Memory B cell (primary cell): ENCODE measurements at regions not wholly inside any gene's neighbourhood (a gene's known extent, or its start where the extent isn't known, plus 50 kb on each side); places are given as distances from the start of the nearest gene placed in this dataset.

Experiments
- ATAC-seq: fragments of 150-1000 bp; cut with Tn5 transposase; 2 replicates; pipeline ENCODE4 v1.10.0; 2021; ENCODE audit warnings: low read depth, mild to moderate bottlenecking, moderate library complexity
- DNase-seq, 2 donors: peaks; one replicate each; pipeline ENCODE4 v3.0.0; 2022; ENCODE audit warnings: low spot score in 2 of 2
- H3K27ac Mint-ChIP-seq: one replicate; pipeline ENCODE4 v1.8.0; 2022; ENCODE audit warnings: mild to moderate bottlenecking, moderate library complexity, mixed read lengths
- H3K27me3 Mint-ChIP-seq: one replicate; pipeline ENCODE4 v1.8.0; 2022; ENCODE audit warnings: mixed read lengths
- H3K36me3 Mint-ChIP-seq: one replicate; pipeline ENCODE4 v1.8.0; 2022; ENCODE audit warnings: mild to moderate bottlenecking, mixed read lengths
- H3K4me1 Mint-ChIP-seq: one replicate; pipeline ENCODE4 v1.8.0; 2022; ENCODE audit warnings: mixed read lengths
- H3K4me3 Mint-ChIP-seq: one replicate; pipeline ENCODE4 v1.8.0; 2022; ENCODE audit warnings: mild to moderate bottlenecking, moderate library complexity, mixed read lengths
- H3K9me3 Mint-ChIP-seq: one replicate; pipeline ENCODE4 v1.8.0; 2022; ENCODE audit warnings: mixed read lengths

DNA sequence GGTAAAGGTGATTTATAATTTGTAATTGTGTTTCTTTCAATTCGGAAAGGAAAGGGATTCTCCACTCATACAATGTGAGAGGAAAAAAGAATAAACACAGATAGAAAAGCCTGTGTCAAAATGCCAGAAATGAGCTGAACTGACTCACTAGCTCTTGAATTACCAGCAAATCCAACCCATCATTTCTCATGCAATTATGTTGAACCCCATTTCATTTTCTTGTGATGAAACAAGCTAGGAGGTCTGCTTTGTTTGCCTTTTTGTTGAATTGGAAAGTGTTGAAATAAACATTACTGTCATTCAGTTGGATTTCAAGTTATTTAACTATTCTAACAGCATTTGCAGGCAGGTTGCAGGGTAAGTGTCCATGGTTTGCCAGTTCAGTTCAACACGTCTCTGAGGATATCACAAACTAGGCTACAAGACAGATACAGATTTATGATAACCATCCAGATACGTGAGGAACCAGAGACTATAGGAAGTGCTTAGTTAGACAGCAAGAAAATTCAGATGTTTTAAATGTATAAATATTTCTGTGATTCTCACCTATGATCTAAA, 547.2 kb downstream of the MAT2B start:
- no peaks in the 10 kb centered on the region for H3K9me3 Mint-ChIP-seq
- no peak for ATAC-seq

DNA sequence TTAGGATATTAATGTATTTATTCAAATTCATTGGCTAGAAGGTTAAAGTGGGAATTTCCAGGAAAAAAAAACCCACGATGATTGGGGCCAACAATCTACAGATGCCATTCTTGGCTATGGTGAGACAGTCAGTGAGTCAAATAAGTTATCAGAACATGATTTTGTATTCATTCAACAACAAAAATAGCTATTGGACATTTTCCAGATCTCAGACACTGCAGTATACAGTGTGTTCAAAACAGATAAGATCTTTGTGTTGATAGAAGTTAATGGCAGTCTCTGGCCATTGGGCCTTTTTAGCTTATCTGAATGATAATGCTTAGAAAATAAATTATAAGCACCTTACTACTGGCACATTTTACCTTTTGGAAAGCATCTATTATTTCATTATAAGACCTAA, 547.7 kb downstream of the MAT2B start:
- Mint-ChIP-seq H3K27ac (no peak overlapping the region), H3K4me1 (peaks cover 4% of the 10 kb centered on the region), H3K27me3 (no peaks in the 10 kb centered on the region), H3K36me3 (no peaks in the 10 kb centered on the region), H3K9me3 (no peaks in the 10 kb centered on the region), H3K4me3 (no peak overlapping the region)
- ATAC-seq (no peak), DNase-seq (no peak)

More for the DNA sequence above, 547.2 kb downstream of the MAT2B start:
- H3K4me1 Mint-ChIP-seq: peaks cover 4% of the 10 kb centered on the region
- H3K4me3 Mint-ChIP-seq: no peak overlapping the region
- H3K27ac Mint-ChIP-seq: no peak overlapping the region
- no peak for DNase-seq
- no peaks in the 10 kb centered on the region for H3K27me3 Mint-ChIP-seq
- no peaks in the 10 kb centered on the region for H3K36me3 Mint-ChIP-seq

- Mint-ChIP-seq H3K36me3 (no peaks in the 10 kb centered on the region), H3K4me1 (peaks cover 4% of the 10 kb centered on the region), H3K27ac (no peak overlapping the region), H3K4me3 (no peak overlapping the region), H3K27me3 (no peaks in the 10 kb centered on the region), H3K9me3 (no peaks in the 10 kb centered on the region)
- ATAC-seq: no peak
- no peak for DNase-seq
These were observed 549.0 kb downstream of the MAT2B start for GRCh38 chr5:164054461-164054860.

GRCh38 chr5:164057121-164057520, 551.7 kb downstream of the MAT2B start:
- no peaks in the 10 kb centered on the region for H3K27me3 Mint-ChIP-seq
- H3K36me3 Mint-ChIP-seq: no peaks in the 10 kb centered on the region
- ATAC-seq (no peak), DNase-seq (no peak)
- no peak overlapping the region for H3K27ac Mint-ChIP-seq
- peaks cover 4% of the 10 kb centered on the region for H3K4me1 Mint-ChIP-seq
- H3K4me3 Mint-ChIP-seq: no peak overlapping the region
- no peaks in the 10 kb centered on the region for H3K9me3 Mint-ChIP-seq

DNA sequence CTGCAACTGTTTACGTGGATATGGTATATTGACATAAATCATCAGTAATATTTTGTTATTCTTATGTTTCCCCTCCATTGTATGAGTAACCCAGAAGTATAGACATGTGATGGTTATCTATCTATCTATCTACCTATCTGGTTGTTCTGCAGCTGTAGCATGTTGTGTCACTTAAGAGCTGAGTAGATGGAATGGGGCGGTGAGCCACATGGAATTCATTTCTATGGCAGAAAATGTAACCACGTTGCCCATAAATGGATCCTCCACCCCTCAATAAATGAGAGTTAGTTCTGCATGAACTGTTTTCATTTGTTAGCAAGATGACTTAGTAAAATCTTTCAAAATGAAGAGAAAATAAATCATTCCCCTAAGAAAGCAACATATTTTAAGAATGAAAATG, 553.2 kb downstream of the MAT2B start:
- no peaks in the 10 kb centered on the region for H3K9me3 Mint-ChIP-seq
- no peak overlapping the region for H3K27ac Mint-ChIP-seq
- H3K4me3 Mint-ChIP-seq: no peak overlapping the region
- H3K4me1 Mint-ChIP-seq: peaks cover 4% of the 10 kb centered on the region
- ATAC-seq (no peak), DNase-seq (no peak)
- no peaks in the 10 kb centered on the region for H3K36me3 Mint-ChIP-seq
- no peaks in the 10 kb centered on the region for H3K27me3 Mint-ChIP-seq

GRCh38 chr5:164059471-164059870, 554.1 kb downstream of the MAT2B start:
- DNase-seq (no peak), ATAC-seq (no peak)
- Mint-ChIP-seq H3K27me3 (no peaks in the 10 kb centered on the region), H3K27ac (no peak overlapping the region), H3K4me1 (peaks cover 4% of the 10 kb centered on the region), H3K9me3 (no peaks in the 10 kb centered on the region), H3K4me3 (no peak overlapping the region), H3K36me3 (no peaks in the 10 kb centered on the region)

- Mint-ChIP-seq H3K4me3 (no peak overlapping the region), H3K27ac (no peak overlapping the region), H3K36me3 (no peaks in the 10 kb centered on the region), H3K4me1 (peaks cover 4% of the 10 kb centered on the region), H3K27me3 (no peaks in the 10 kb centered on the region), H3K9me3 (no peaks in the 10 kb centered on the region)
- ATAC-seq: no peak
- DNase-seq: no peak
These were observed 555.5 kb downstream of the MAT2B start for GRCh38 chr5:164060786-164061355.

- H3K36me3 Mint-ChIP-seq: no peaks in the 10 kb centered on the region
- ATAC-seq: no peak
- no peak overlapping the region for H3K4me3 Mint-ChIP-seq
- H3K9me3 Mint-ChIP-seq: no peaks in the 10 kb centered on the region
- H3K4me1 Mint-ChIP-seq: peaks cover under 1% of the 10 kb centered on the region
- no peak for DNase-seq
- no peaks in the 10 kb centered on the region for H3K27me3 Mint-ChIP-seq
- no peak overlapping the region for H3K27ac Mint-ChIP-seq
These were observed 556.9 kb downstream of the MAT2B start for GRCh38 chr5:164062304-164062703.

GRCh38 chr5:164065266-164065665, 559.8 kb downstream of the MAT2B start:
- Mint-ChIP-seq H3K4me1 (peaks cover 1% of the 10 kb centered on the region), H3K27ac (no peak overlapping the region), H3K9me3 (no peaks in the 10 kb centered on the region), H3K36me3 (no peaks in the 10 kb centered on the region), H3K27me3 (no peaks in the 10 kb centered on the region), H3K4me3 (no peak overlapping the region)
- DNase-seq (no peak), ATAC-seq (no peak)

DNA sequence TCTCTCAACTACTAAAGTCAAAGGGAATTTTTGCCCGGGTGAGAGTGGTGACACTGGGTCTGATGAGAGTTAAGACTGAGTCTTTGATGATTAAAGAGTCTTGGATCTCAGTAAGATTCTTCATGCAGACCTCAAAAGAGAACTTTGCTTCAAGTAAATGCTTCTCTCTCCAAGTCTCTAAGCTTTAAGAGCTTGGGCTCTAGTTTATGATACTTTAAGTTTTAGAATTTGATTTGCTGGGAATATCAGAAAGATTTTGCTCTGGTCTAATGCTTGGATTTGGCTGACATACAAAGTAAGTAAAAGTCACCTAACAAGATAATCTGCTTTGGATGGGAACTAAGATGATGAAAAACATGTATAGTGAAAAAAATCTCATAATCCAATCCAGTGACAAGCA, 566.3 kb downstream of the MAT2B start:
- H3K4me3 Mint-ChIP-seq: no peak overlapping the region

GRCh38 chr5:164073081-164073480, 567.7 kb downstream of the MAT2B start:
- H3K27me3 Mint-ChIP-seq: peaks cover 1% of the 10 kb centered on the region
- no peak overlapping the region for H3K4me3 Mint-ChIP-seq
- H3K9me3 Mint-ChIP-seq: no peaks in the 10 kb centered on the region
- no peak for ATAC-seq
- H3K4me1 Mint-ChIP-seq: peaks cover 4% of the 10 kb centered on the region
- no peak overlapping the region for H3K27ac Mint-ChIP-seq
- no peaks in the 10 kb centered on the region for H3K36me3 Mint-ChIP-seq
- DNase-seq: no peak

More for the DNA sequence above, 566.3 kb downstream of the MAT2B start:
- no peak for ATAC-seq
- DNase-seq: no peak
- peaks cover 1% of the 10 kb centered on the region for H3K27me3 Mint-ChIP-seq
- peaks cover 4% of the 10 kb centered on the region for H3K4me1 Mint-ChIP-seq
- H3K9me3 Mint-ChIP-seq: no peaks in the 10 kb centered on the region
- H3K27ac Mint-ChIP-seq: no peak overlapping the region
- no peaks in the 10 kb centered on the region for H3K36me3 Mint-ChIP-seq

DNA sequence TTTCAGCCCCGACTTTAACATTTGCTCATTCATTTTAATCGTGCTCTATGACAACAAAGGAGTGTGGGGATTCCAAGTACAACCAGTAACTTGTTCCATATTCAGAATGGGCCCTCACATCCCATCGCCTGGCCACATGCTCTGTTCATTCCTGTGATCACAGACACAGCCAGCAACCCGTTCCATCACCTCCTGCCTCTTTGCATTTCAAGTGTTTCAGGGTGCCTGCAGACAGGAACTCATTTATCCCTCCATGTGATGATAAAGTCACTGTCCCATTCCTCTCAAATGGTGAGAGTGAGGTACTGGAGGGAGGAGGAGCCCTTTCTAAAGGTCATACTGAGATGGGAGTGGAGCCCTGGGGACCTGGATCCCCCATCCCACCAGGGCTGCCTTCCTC, 571.1 kb downstream of the MAT2B start:
- Mint-ChIP-seq H3K27me3 (peaks cover 1% of the 10 kb centered on the region), H3K4me3 (no peak overlapping the region), H3K4me1 (no peaks in the 10 kb centered on the region), H3K9me3 (no peaks in the 10 kb centered on the region), H3K36me3 (no peaks in the 10 kb centered on the region), H3K27ac (no peak overlapping the region)
- no peak for ATAC-seq
- no peak for DNase-seq

DNA sequence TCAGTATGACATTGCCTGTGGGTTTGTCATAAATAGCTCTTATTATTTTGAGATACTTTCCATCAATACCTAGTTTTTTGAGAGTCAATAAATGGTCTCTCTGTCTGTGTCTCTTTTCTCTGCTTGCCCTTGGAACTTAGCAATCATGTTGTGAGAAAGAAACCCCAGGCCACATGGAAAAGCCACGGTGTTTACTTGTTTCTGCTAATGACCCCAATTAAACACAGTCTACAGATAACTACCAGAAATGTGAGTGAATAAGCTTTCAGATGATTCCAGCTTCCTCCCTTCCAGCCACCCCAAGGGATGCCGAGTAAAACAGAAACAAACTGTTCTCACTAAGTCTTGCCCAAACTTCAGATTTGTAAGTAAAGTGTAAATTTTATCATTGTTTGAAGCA, 584.9 kb downstream of the MAT2B start:
- no peaks in the 10 kb centered on the region for H3K36me3 Mint-ChIP-seq
- H3K9me3 Mint-ChIP-seq: no peaks in the 10 kb centered on the region
- no peak for ATAC-seq
- H3K27ac Mint-ChIP-seq: no peak overlapping the region
- H3K4me3 Mint-ChIP-seq: no peak overlapping the region
- no peak for DNase-seq
- H3K27me3 Mint-ChIP-seq: no peaks in the 10 kb centered on the region
- H3K4me1 Mint-ChIP-seq: no peaks in the 10 kb centered on the region

DNA sequence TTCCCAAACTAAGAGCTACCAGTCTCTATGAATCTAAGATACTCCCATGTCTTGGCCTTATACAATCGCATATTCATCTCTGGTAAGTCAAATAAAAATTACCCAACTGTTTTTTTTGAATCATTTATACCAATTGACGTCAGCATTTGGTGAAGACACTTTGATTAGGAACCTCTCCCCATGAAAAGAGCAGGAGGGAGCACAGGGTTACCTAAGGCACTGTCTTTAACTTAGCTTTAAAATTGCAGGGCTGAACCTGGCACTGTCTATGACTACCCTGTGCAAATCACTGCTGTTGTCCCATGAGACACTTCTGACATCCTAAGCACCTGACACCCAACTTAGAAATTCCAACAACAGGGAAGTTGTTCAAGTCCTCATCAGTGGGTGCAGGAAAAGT, 586.4 kb downstream of the MAT2B start:
- ATAC-seq: no peak

GRCh38 chr5:164094291-164094690, 588.9 kb downstream of the MAT2B start:
- Mint-ChIP-seq H3K4me3 (no peak overlapping the region), H3K36me3 (no peaks in the 10 kb centered on the region), H3K4me1 (no peaks in the 10 kb centered on the region), H3K27me3 (no peaks in the 10 kb centered on the region), H3K27ac (no peak overlapping the region), H3K9me3 (no peaks in the 10 kb centered on the region)
- DNase-seq: no peak
- no peak for ATAC-seq

More for the DNA sequence above, 586.4 kb downstream of the MAT2B start:
- no peaks in the 10 kb centered on the region for H3K4me1 Mint-ChIP-seq
- no peaks in the 10 kb centered on the region for H3K9me3 Mint-ChIP-seq
- H3K27ac Mint-ChIP-seq: no peak overlapping the region
- H3K36me3 Mint-ChIP-seq: no peaks in the 10 kb centered on the region
- no peak for DNase-seq
- H3K4me3 Mint-ChIP-seq: no peak overlapping the region
- H3K27me3 Mint-ChIP-seq: no peaks in the 10 kb centered on the region
